Peyer's patch (tissue), 4 donors: ENCODE measurements at regions not wholly inside any gene's neighbourhood (a gene's known extent, or its start where the extent isn't known, plus 50 kb on each side); places are given as distances from the start of the nearest gene placed in this dataset.

Experiments
- DNase-seq, 3 donors: peaks; one replicate each; pipeline ENCODE4 v3.0.0-alpha.2; 2017 to 2019
- H3K27ac ChIP-seq, 4 donors: fragments of 200-600 bp; sonication (generic); one replicate each; pipeline ENCODE4 v1.5.1; 2016 to 2019
- H3K27me3 ChIP-seq, 2 donors: fragments of 200-600 bp; sonication (generic); one replicate each; pipeline ENCODE4 v1.5.1; 2019
- H3K36me3 ChIP-seq, 3 donors: fragments of 200-600 bp; sonication (generic); one replicate each; pipeline ENCODE4 v1.5.1; 2016 to 2019
- H3K4me1 ChIP-seq, 4 donors: fragments of 200-600 bp; sonication (generic); one replicate each; pipeline ENCODE4 v1.5.1; 2016 to 2019
- H3K4me3 ChIP-seq, 4 donors: fragments of 200-600 bp; sonication (generic); 1 replicate in 3 of 4; 2 replicates in 1 of 4; pipeline ENCODE4 v1.5.1; 2016 to 2019; ENCODE audit warnings: mild to moderate bottlenecking in 1 of 4
- H3K9me3 ChIP-seq, 4 donors: fragments of 200-600 bp; sonication (generic); one replicate each; pipeline ENCODE4 v1.5.1; 2016 to 2019; ENCODE audit warnings: mild to moderate bottlenecking in 1 of 4
- CTCF ChIP-seq, 6 experiments: fragments of 450-650 bp in 4 of 6; fragments of 200-600 bp in 2 of 6; sonication (generic) in 1 of 6; IDR thresholded peaks; one replicate each; pipeline ENCODE4 v1.5.1; 2017 to 2019; ENCODE audit warnings: antibody characterized with exemption in 6 of 6, mild to moderate bottlenecking in 3 of 6, moderate library complexity in 1 of 6
- POLR2A ChIP-seq, 2 donors: fragments of 450-650 bp; IDR thresholded peaks; one replicate each; pipeline ENCODE4 v1.5.1; 2017; ENCODE audit warnings: antibody characterized with exemption in 2 of 2, mild to moderate bottlenecking in 2 of 2, moderate library complexity in 2 of 2

DNA sequence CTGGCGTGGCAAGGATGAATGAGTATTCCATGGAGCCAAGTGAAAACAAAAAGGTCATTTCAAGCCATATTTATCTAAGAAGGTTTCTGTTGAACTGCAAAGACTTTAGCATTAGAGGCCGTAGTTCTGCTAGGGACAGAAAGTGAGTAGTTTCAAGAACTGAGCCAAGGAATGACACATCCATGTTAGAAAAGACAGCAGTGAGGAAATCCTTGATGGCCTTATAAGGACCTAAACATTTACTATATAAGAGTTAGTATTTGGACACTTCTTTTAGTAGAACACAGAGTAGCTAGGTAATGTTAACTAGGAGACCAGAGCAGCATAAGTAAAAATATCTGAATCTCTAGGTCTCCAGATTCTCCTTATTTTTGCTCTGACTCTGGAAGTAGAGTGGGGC is 329.8 kb upstream of the SEMA3D start:
- no peaks in the 10 kb centered on the region for H3K9me3 ChIP-seq
- no peaks in the 10 kb centered on the region for H3K36me3 ChIP-seq
- H3K4me1 ChIP-seq = no peaks in the 10 kb centered on the region
- no peaks in the 10 kb centered on the region for H3K27me3 ChIP-seq
- no peak overlapping the region for H3K4me3 ChIP-seq
- DNase-seq = no peak
- H3K27ac ChIP-seq = no peak overlapping the region
- TF ChIP-seq POLR2A (IDR thresholded peaks at IDR 0.05) = no peak
- TF ChIP-seq CTCF (IDR thresholded peaks at IDR 0.05) = no peak

DNA sequence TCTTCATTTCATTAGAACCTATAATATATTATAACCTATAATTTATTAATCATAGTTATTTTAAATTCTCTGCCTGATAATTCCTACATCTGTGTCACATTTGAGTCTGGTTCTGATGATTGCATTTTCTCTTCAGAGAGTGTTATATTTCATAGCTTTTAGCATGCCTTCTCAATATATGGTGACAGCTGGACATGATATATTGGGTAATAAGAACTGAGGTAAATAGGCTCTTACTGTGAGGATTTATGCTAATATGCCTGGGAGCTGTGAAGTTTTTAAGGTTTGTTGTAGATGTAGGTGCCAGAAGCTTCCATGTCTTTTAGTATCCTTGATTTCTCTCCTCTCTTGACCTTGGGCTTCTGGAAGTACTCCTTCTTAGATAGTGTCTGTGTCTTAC is 325.9 kb upstream of the SEMA3D start:
- DNase-seq = no peak
- TF ChIP-seq CTCF (IDR thresholded peaks at IDR 0.05) = no peak
- no peak for TF ChIP-seq POLR2A (IDR thresholded peaks at IDR 0.05)
- Histone ChIP-seq H3K36me3 (no peaks in the 10 kb centered on the region), H3K4me1 (no peaks in the 10 kb centered on the region), H3K27me3 (no peaks in the 10 kb centered on the region), H3K9me3 (no peaks in the 10 kb centered on the region), H3K27ac (no peak overlapping the region), H3K4me3 (no peak overlapping the region)

DNA sequence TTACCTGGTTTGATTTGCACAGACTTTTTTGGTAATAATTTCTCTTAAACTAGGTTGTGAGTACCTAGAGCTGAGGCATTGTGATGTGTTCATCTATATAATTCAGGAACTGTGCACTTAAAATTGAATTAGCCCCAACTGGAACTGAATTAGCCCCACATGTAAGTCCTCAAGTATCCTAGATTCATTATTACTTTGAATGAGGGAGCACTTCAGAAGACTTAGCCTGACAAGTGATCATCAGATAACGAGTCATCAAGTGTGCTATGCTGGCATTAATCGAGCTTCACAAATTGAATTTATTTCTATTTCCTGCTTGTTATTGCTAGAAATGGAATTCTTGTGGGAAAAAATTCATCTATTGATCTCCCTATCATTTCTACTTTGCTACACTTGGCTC is 323.4 kb upstream of the SEMA3D start:
- TF ChIP-seq POLR2A (IDR thresholded peaks at IDR 0.05) = no peak
- no peak for TF ChIP-seq CTCF (IDR thresholded peaks at IDR 0.05)
- DNase-seq = no peak
- Histone ChIP-seq H3K4me1 (no peaks in the 10 kb centered on the region), H3K4me3 (no peak overlapping the region), H3K9me3 (no peaks in the 10 kb centered on the region), H3K27ac (no peak overlapping the region), H3K36me3 (no peaks in the 10 kb centered on the region), H3K27me3 (no peaks in the 10 kb centered on the region)

DNA sequence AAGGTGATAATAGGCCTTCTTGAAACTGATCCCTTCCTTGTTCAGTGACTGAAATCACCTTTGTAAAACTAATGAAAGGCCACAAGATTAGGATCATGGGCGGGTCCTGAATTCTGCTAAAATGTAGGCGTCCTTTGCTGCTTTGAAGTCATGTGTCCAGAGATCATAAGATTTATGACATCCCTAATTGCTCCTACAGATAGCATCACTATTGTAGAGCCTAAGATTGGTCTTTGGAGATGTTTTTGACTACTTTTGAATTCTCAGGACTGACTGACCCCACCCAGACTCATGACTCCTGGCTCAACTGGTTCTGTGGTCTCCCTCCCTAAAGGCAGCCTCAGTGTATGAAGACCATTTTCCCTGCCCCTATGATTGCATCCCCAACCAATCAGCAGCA is 322.6 kb upstream of the SEMA3D start:
- H3K9me3 ChIP-seq = no peaks in the 10 kb centered on the region
- no peaks in the 10 kb centered on the region for H3K36me3 ChIP-seq
- H3K4me3 ChIP-seq = no peak overlapping the region
- no peak for DNase-seq
- TF ChIP-seq POLR2A (IDR thresholded peaks at IDR 0.05) (no peak), CTCF (IDR thresholded peaks at IDR 0.05) (no peak)
- no peaks in the 10 kb centered on the region for H3K27me3 ChIP-seq
- H3K4me1 ChIP-seq = no peaks in the 10 kb centered on the region
- no peak overlapping the region for H3K27ac ChIP-seq

GRCh38 chr7:85508642-85509410 is 322.0 kb upstream of the SEMA3D start:
- DNase-seq = no peak
- no peak for TF ChIP-seq POLR2A (IDR thresholded peaks at IDR 0.05)
- TF ChIP-seq CTCF (IDR thresholded peaks at IDR 0.05) = no peak
- H3K36me3 ChIP-seq = no peaks in the 10 kb centered on the region

DNA sequence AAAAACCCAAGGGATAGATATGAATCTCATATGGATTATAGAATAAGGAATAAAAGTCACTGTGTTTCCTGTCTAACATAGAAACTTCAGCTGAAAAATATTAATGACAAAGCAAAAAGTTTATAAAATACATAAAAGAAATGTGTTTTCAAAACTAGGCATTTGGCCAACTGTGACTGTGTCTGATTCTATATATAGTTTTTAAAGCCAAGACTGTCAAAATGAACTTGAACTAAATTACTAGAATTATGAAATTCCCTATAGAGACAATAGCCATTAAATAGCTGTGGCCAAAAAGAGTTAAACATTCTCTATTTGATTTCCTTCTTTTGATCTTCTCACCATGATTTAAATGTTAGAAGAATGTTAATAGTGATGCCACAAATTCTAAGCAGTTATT is 311.2 kb upstream of the SEMA3D start:
- no peak for TF ChIP-seq CTCF (IDR thresholded peaks at IDR 0.05)
- no peak for TF ChIP-seq POLR2A (IDR thresholded peaks at IDR 0.05)
- no peaks in the 10 kb centered on the region for H3K36me3 ChIP-seq

More at GRCh38 chr7:85508642-85509410, 322.0 kb upstream of the SEMA3D start:
- H3K27me3 ChIP-seq = no peaks in the 10 kb centered on the region
- H3K4me1 ChIP-seq = no peaks in the 10 kb centered on the region
- no peaks in the 10 kb centered on the region for H3K9me3 ChIP-seq
- no peak overlapping the region for H3K27ac ChIP-seq
- no peak overlapping the region for H3K4me3 ChIP-seq

More for the DNA sequence above, 311.2 kb upstream of the SEMA3D start:
- Histone ChIP-seq H3K4me1 (no peaks in the 10 kb centered on the region), H3K4me3 (no peak overlapping the region), H3K27me3 (no peaks in the 10 kb centered on the region), H3K9me3 (no peaks in the 10 kb centered on the region), H3K27ac (no peak overlapping the region)
- no peak for DNase-seq
